SK-N-MC (cell line): ENCODE measurements at regions not wholly inside any gene's neighbourhood (a gene's known extent, or its start where the extent isn't known, plus 50 kb on each side); places are given as distances from the start of the nearest gene placed in this dataset.

Source experiments
- DNase-seq: peaks from one replicate; pipeline ENCODE4 v3.0.0-alpha.2; 2011; ENCODE audit warnings: low read depth, low spot score
- H3K27ac ChIP-seq: fragments of 200-600 bp; sonication (generic); 2 replicates; pipeline ENCODE4 v1.5.1; 2016; ENCODE audit warnings: mixed run types
- H3K36me3 ChIP-seq: fragments of 200-600 bp; sonication (generic); 2 replicates; pipeline ENCODE4 v1.6.1; 2017; ENCODE audit warnings: antibody characterized with exemption, low read length, mixed read lengths; ENCODE audit not compliant: insufficient read depth
- H3K4me3 ChIP-seq: fragments of 200-600 bp; sonication (generic); 2 replicates; pipeline ENCODE4 v1.5.1; 2016
- H3K9ac ChIP-seq: fragments of 200-600 bp; sonication (generic); 2 replicates; pipeline ENCODE4 v1.8.0; 2017; ENCODE audit warnings: mixed run types, mixed read lengths; ENCODE audit not compliant: insufficient read length
- H3K9me3 ChIP-seq: fragments of 200-600 bp; sonication (generic); 2 replicates; pipeline ENCODE4 v1.6.1; 2017; ENCODE audit warnings: low read depth, mild to moderate bottlenecking, antibody characterized with exemption, low read length, moderate library complexity, mixed read lengths
- EZH2 ChIP-seq: fragments of 200-600 bp; sonication (generic); IDR thresholded peaks from one replicate; pipeline ENCODE4 v1.6.1; 2017; ENCODE audit warnings: antibody characterized with exemption
- FOXP2 ChIP-seq: optimal IDR thresholded peaks from 2 replicates; pipeline ENCODE3; 2011; ENCODE audit warnings: mild to moderate bottlenecking, moderate library complexity; ENCODE audit not compliant: insufficient read depth; ENCODE audit errors: extremely low read length, control extremely low read depth
- POLR2AphosphoS5 ChIP-seq: IDR thresholded peaks from 2 replicates; pipeline ENCODE4 v1.6.1; 2012; ENCODE audit warnings: mild to moderate bottlenecking, low read depth, low read length, borderline replicate concordance

GRCh38 chr3:188084752-188085583, 69.0 kb upstream of the LPP start:
- Histone ChIP-seq H3K9me3 (no peaks in the 10 kb centered on the region), H3K27ac (no peak overlapping the region), H3K36me3 (no peaks in the 10 kb centered on the region), H3K9ac (no peak overlapping the region), H3K4me3 (no peak overlapping the region)
- DNase-seq = no peak
- TF ChIP-seq POLR2AphosphoS5 = no peak
- TF ChIP-seq EZH2 = no peak
- no peak for TF ChIP-seq FOXP2

GRCh38 chr3:188085584-188086560, 68.1 kb upstream of the LPP start:
- TF ChIP-seq POLR2AphosphoS5 = no peak
- TF ChIP-seq EZH2 = no peak
- no peak for TF ChIP-seq FOXP2
- Histone ChIP-seq H3K27ac (no peak overlapping the region), H3K36me3 (no peaks in the 10 kb centered on the region), H3K4me3 (no peak overlapping the region), H3K9me3 (no peaks in the 10 kb centered on the region), H3K9ac (no peak overlapping the region)
- no peak for DNase-seq

- H3K36me3 ChIP-seq = no peaks in the 10 kb centered on the region
- no peak for DNase-seq
- TF ChIP-seq EZH2 = no peak
- TF ChIP-seq FOXP2 = no peak
- no peak for TF ChIP-seq POLR2AphosphoS5
- no peak overlapping the region for H3K27ac ChIP-seq
- H3K4me3 ChIP-seq = no peak overlapping the region
- no peaks in the 10 kb centered on the region for H3K9me3 ChIP-seq
- no peak overlapping the region for H3K9ac ChIP-seq
Observed at GRCh38 chr3:188088948-188089685, 64.8 kb upstream of the LPP start.

GRCh38 chr3:188090620-188091309, 63.2 kb upstream of the LPP start:
- no peak for DNase-seq
- Histone ChIP-seq H3K36me3 (no peaks in the 10 kb centered on the region), H3K4me3 (no peak overlapping the region), H3K27ac (no peak overlapping the region), H3K9me3 (no peaks in the 10 kb centered on the region), H3K9ac (no peak overlapping the region)
- TF ChIP-seq EZH2 (no peak), POLR2AphosphoS5 (no peak), FOXP2 (no peak)

- no peaks in the 10 kb centered on the region for H3K36me3 ChIP-seq
- H3K9ac ChIP-seq = no peak overlapping the region
- no peaks in the 10 kb centered on the region for H3K9me3 ChIP-seq
- no peak overlapping the region for H3K27ac ChIP-seq
- no peak for TF ChIP-seq FOXP2
- no peak for TF ChIP-seq POLR2AphosphoS5
- TF ChIP-seq EZH2 = no peak
- H3K4me3 ChIP-seq = no peak overlapping the region
- DNase-seq = no peak
Observed at GRCh38 chr3:188091746-188092145, 62.2 kb upstream of the LPP start.

- Histone ChIP-seq H3K4me3 (no peak overlapping the region), H3K27ac (no peak overlapping the region), H3K36me3 (no peaks in the 10 kb centered on the region), H3K9me3 (no peaks in the 10 kb centered on the region), H3K9ac (no peak overlapping the region)
- TF ChIP-seq POLR2AphosphoS5 (no peak), EZH2 (no peak), FOXP2 (no peak)
- DNase-seq = no peak
Observed at GRCh38 chr3:188092648-188093047, 61.3 kb upstream of the LPP start.

- Histone ChIP-seq H3K9ac (no peak overlapping the region), H3K9me3 (no peaks in the 10 kb centered on the region), H3K27ac (no peak overlapping the region), H3K36me3 (no peaks in the 10 kb centered on the region), H3K4me3 (no peak overlapping the region)
- no peak for TF ChIP-seq EZH2
- no peak for TF ChIP-seq FOXP2
- TF ChIP-seq POLR2AphosphoS5 = no peak
- DNase-seq = no peak
Observed at GRCh38 chr3:188095431-188095830, 58.5 kb upstream of the LPP start.

GRCh38 chr3:188097791-188098190, 56.2 kb upstream of the LPP start:
- no peaks in the 10 kb centered on the region for H3K36me3 ChIP-seq
- TF ChIP-seq POLR2AphosphoS5 (no peak), EZH2 (no peak), FOXP2 (no peak)
- H3K9ac ChIP-seq = no peak overlapping the region
- no peak overlapping the region for H3K27ac ChIP-seq
- DNase-seq = no peak
- no peaks in the 10 kb centered on the region for H3K9me3 ChIP-seq
- no peak overlapping the region for H3K4me3 ChIP-seq
